GM12878 (cell line): ENCODE measurements at regions not wholly inside any gene's neighbourhood (a gene's known extent, or its start where the extent isn't known, plus 50 kb on each side); places are given as distances from the start of the nearest gene placed in this dataset.

Experiments
- ATAC-seq: fragments of 200-7000 bp; cut with Tn5 transposase; 3 replicates; pipeline ENCODE4 v1.9.1; 2020; ENCODE audit warnings: mild to moderate bottlenecking, moderate library complexity
- BruUV-seq: library from RNA; stranded (reverse); fragments of 400-500 nt; replicated peaks from 2 replicates; lab custom pipeline; 2021; lab: Mats Ljungman, UMichigan
- CTCF ChIA-PET: fragments of 300-600 bp; sonication (Branson Sonifier 250); formaldehyde crosslinking; extraction: SDS; loops from one replicate; lab custom pipeline; 2021; ENCODE audit warnings: inconsistent platforms; lab: Yijun Ruan, JAX
- POLR2A ChIA-PET: fragments of 350-600 bp; formaldehyde crosslinking; extraction: SDS; loops from one replicate; lab custom pipeline; 2021; ENCODE audit warnings: inconsistent platforms; lab: Charles Lee
- RAD21 ChIA-PET: fragments of 300-600 bp; sonication (Branson Sonifier 250); formaldehyde crosslinking; loops from one replicate; lab custom pipeline; 2023; ENCODE audit warnings: antibody characterized with exemption; ENCODE audit not compliant: unreplicated experiment; lab: Charles Lee
- SMC1A ChIA-PET: fragments of 300-600 bp; sonication (Branson Sonifier 250); formaldehyde crosslinking; loops from one replicate; lab custom pipeline; 2023; ENCODE audit not compliant: unreplicated experiment, uncharacterized antibody; lab: Charles Lee
- DNase-seq: peaks from one replicate; pipeline ENCODE4 v3.0.0-alpha.2; 2011; ENCODE audit warnings: low read depth, low spot score
- FAIRE-seq: peaks from 3 replicates; lab custom pipeline; 2011; peaks lifted over from hg19 to GRCh38; lab: Jason Lieb, UNC
- H2AFZ ChIP-seq: 2 replicates; pipeline ENCODE4 v1.6.0; 2011; ENCODE audit warnings: low read depth, low read length, control low read depth; ENCODE audit not compliant: control insufficient read depth
- H3K27ac ChIP-seq: 2 replicates; pipeline ENCODE4 v1.5.1; 2011; ENCODE audit warnings: control low read depth; ENCODE audit not compliant: control insufficient read depth, insufficient read depth
- H3K27me3 ChIP-seq, 2 experiments: replicated peaks in 1 of 2; 2 replicates each; pipeline versions ENCODE4 v1.6.0 to v1.6.1; 2011; ENCODE audit warnings: low read length in 1 of 2; ENCODE audit not compliant: control insufficient read depth in 2 of 2, insufficient read depth in 2 of 2
- H3K36me3 ChIP-seq, 2 experiments: 2 replicates each; pipeline ENCODE4 v1.5.1; 2011; ENCODE audit warnings: low read length in 1 of 2; ENCODE audit not compliant: control insufficient read depth in 2 of 2, insufficient read depth in 2 of 2
- H3K4me1 ChIP-seq: 2 replicates; pipeline ENCODE4 v1.6.1; 2011; ENCODE audit warnings: mild to moderate bottlenecking, low read length, moderate library complexity, mixed read lengths; ENCODE audit not compliant: control insufficient read depth, insufficient read depth
- H3K4me2 ChIP-seq: 2 replicates; pipeline ENCODE4 v1.6.0; 2011; ENCODE audit warnings: control low read depth; ENCODE audit not compliant: control insufficient read depth, insufficient read depth
- H3K4me3 ChIP-seq: fragments of 200-600 bp; sonication (generic); 2 replicates; pipeline ENCODE4 v1.5.1; 2016
- H3K79me2 ChIP-seq: 2 replicates; pipeline ENCODE4 v1.6.0; 2011; ENCODE audit warnings: low read length; ENCODE audit not compliant: control insufficient read depth, insufficient read depth
- H3K9ac ChIP-seq: 2 replicates; pipeline ENCODE4 v1.8.0; 2011; ENCODE audit warnings: low read length, control low read depth, mixed read lengths; ENCODE audit not compliant: control insufficient read depth, insufficient read depth
- H3K9me3 ChIP-seq: replicated peaks from 3 replicates; pipeline ENCODE4 v1.5.1; 2011; ENCODE audit warnings: mild to moderate bottlenecking, low read length; ENCODE audit not compliant: control insufficient read depth, insufficient read depth
- H4K20me1 ChIP-seq: 2 replicates; pipeline ENCODE4 v1.6.0; 2011; ENCODE audit not compliant: control insufficient read depth, insufficient read depth
- ATF7 ChIP-seq: fragments of 450-650 bp; IDR thresholded peaks from 2 replicates; pipeline ENCODE4 v1.6.1; 2016; ENCODE audit warnings: low read depth, mild to moderate bottlenecking
- DPF2 ChIP-seq: fragments of 450-650 bp; IDR thresholded peaks from 2 replicates; pipeline ENCODE4 v1.6.1; 2017; ENCODE audit warnings: mild to moderate bottlenecking
- FOXM1 ChIP-seq: IDR thresholded peaks from 2 replicates; pipeline ENCODE4 v1.6.1; 2012; ENCODE audit warnings: low read depth, mild to moderate bottlenecking, inconsistent platforms, low read length, moderate library complexity
- GATAD2B ChIP-seq: fragments of 450-650 bp; conservative IDR thresholded peaks from 2 replicates; pipeline ENCODE4 v1.6.1; 2017; ENCODE audit warnings: low read depth, mild to moderate bottlenecking, moderate library complexity
- HDAC6 ChIP-seq: fragments of 200-600 bp; sonication (generic); IDR thresholded peaks from one replicate; pipeline ENCODE4 v1.8.0; 2017; ENCODE audit warnings: antibody characterized with exemption; ENCODE audit not compliant: unreplicated experiment
- IRF5 ChIP-seq: fragments of 450-650 bp; IDR thresholded peaks from 2 replicates; pipeline ENCODE4 v1.6.1; 2017; ENCODE audit warnings: borderline replicate concordance
- MYB ChIP-seq: fragments of 150-350 bp; IDR thresholded peaks from 2 replicates; pipeline ENCODE4 v1.6.1; 2014; ENCODE audit warnings: mild to moderate bottlenecking, low read depth, low read length, borderline replicate concordance
- NR2C2 ChIP-seq: IDR thresholded peaks from 2 replicates; pipeline ENCODE4 v1.6.1; 2011; ENCODE audit warnings: borderline replicate concordance, low read depth; ENCODE audit not compliant: control insufficient read depth, insufficient read length
- RB1 ChIP-seq: fragments of 450-650 bp; formaldehyde crosslinking; IDR thresholded peaks from 2 replicates; pipeline ENCODE4 v1.6.1; 2017; ENCODE audit warnings: mild to moderate bottlenecking, borderline replicate concordance
- RBBP5 ChIP-seq: fragments of 200-600 bp; sonication (generic); conservative IDR thresholded peaks from 2 replicates; pipeline ENCODE4 v1.6.1; 2016
- RELB ChIP-seq: fragments of 450-650 bp; IDR thresholded peaks from 2 replicates; pipeline ENCODE4 v1.6.1; 2017; ENCODE audit warnings: low read depth, mild to moderate bottlenecking, moderate library complexity
- ZNF687 ChIP-seq: fragments of 450-650 bp; IDR thresholded peaks from 2 replicates; pipeline ENCODE4 v1.6.1; 2017; ENCODE audit warnings: mild to moderate bottlenecking, moderate library complexity
- WGBS: methylation state at CpG from one replicate; pipeline ENCODE4 v1.1.6; 2016; ENCODE audit warnings: low lambda C conversion rate; ENCODE audit not compliant: insufficient replicate concordance, insufficient coverage; ENCODE audit errors: missing lambda C conversion rate; 5-methylcytosine and 5-hydroxymethylcytosine counted together
- in situ Hi-C: fragments of 300-500 bp; cut with MboI; formaldehyde crosslinking; loops from 9 replicates; pipeline ENCODE4 v1.14.3; 2018; ENCODE audit warnings: mixed read lengths
- intact Hi-C: fragments of 100-400 bp; cut with micrococcal nuclease; formaldehyde crosslinking; loops from one replicate; pipeline ENCODE4 v1.14.2; 2022; ENCODE audit not compliant: unreplicated experiment

- POLR2A ChIA-PET, result no interaction called here
- Histone ChIP-seq H3K79me2 (no peaks in the 10 kb centered on the region), H3K9ac (no peak overlapping the region), H3K4me2 (no peak overlapping the region), H4K20me1 (no peaks in the 10 kb centered on the region), H3K27ac (no peak overlapping the region), H3K27me3 (no peaks in the 10 kb centered on the region), H2AFZ (no peak overlapping the region), H3K4me1 (peaks cover 12% of the 10 kb centered on the region), H3K36me3 (no peaks in the 10 kb centered on the region), H3K4me3 (no peak overlapping the region), H3K9me3 (no peaks in the 10 kb centered on the region; the same call in 2 of the 3 replicates)
- RAD21 ChIA-PET, result no interaction called here
- 32% methylated on average over 12 of the region's 12 CpGs for WGBS
- CTCF ChIA-PET, result no interaction called here
- no TSS peak for BruUV-seq
- intact Hi-C loops (no loop called here), in situ Hi-C loops (no loop called here)
- DNase-seq (no peak), FAIRE-seq (no peak), ATAC-seq (no peak)
- TF ChIP-seq ZNF687, result no peak
- no peak for TF ChIP-seq DPF2
- no peak for TF ChIP-seq NR2C2
- no peak for TF ChIP-seq IRF5
- no peak for TF ChIP-seq RELB
- TF ChIP-seq HDAC6, result no peak
- no peak for TF ChIP-seq FOXM1
- no peak for TF ChIP-seq RBBP5
- no peak for TF ChIP-seq RB1
- no peak for TF ChIP-seq ATF7
- TF ChIP-seq MYB, result no peak
- no peak for TF ChIP-seq GATAD2B
- SMC1A ChIA-PET, result no interaction called here
Observed at GRCh38 chr11:115700981-115701875, 197.0 kb upstream of the CADM1 start.
